OCI-LY3 (cell line): ENCODE measurements at regions not wholly inside any gene's neighbourhood (a gene's known extent, or its start where the extent isn't known, plus 50 kb on each side); places are given as distances from the start of the nearest gene placed in this dataset.

ENCODE experiments used
- EZH2phosphoT487 ChIP-seq: fragments of 200-600 bp; shearing (Covaris generic); IDR thresholded peaks from 2 replicates; pipeline ENCODE4 v1.6.1; 2018; ENCODE audit warnings: antibody characterized with exemption, mixed run types, low read depth
- TF ChIP-seq, protein P1 (sequence below): fragments of 200-600, 300-600 bp; sonication (generic); IDR thresholded peaks from 2 replicates; pipeline ENCODE4 v1.5.1; 2014; ENCODE audit warnings: antibody characterized with exemption, low read length, low read depth

DNA sequence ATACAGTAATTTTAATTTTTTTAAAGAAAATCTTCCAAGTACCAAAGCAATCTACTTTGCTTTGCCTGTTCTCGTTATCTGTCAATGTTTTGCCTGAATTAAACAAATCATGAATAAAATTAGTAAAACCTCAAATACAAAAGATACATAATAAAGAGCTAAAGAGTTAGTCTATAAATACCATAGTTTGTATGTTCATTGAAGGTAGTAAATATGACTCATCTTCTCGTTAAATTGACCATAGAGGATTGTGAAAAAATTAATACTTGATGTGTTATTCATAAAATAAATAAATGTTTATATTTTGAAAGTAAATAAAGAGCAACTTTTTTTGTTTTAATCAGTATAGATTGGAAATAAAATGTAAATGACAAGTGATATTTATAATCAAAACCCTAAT, 246.5 kb upstream of the PLSCR5 start:
- TF ChIP-seq, protein P1, sequence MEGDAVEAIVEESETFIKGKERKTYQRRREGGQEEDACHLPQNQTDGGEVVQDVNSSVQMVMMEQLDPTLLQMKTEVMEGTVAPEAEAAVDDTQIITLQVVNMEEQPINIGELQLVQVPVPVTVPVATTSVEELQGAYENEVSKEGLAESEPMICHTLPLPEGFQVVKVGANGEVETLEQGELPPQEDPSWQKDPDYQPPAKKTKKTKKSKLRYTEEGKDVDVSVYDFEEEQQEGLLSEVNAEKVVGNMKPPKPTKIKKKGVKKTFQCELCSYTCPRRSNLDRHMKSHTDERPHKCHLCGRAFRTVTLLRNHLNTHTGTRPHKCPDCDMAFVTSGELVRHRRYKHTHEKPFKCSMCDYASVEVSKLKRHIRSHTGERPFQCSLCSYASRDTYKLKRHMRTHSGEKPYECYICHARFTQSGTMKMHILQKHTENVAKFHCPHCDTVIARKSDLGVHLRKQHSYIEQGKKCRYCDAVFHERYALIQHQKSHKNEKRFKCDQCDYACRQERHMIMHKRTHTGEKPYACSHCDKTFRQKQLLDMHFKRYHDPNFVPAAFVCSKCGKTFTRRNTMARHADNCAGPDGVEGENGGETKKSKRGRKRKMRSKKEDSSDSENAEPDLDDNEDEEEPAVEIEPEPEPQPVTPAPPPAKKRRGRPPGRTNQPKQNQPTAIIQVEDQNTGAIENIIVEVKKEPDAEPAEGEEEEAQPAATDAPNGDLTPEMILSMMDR, result no peak
- no peak for TF ChIP-seq EZH2phosphoT487
